Activated effector memory CD4-positive, alpha-beta T cell treated with anti-CD3 and anti-CD28 coated beads, Interleukin-2, amount 50 U/mL, for 16 hours (primary cell): ENCODE measurements at regions not wholly inside any gene's neighbourhood (a gene's known extent, or its start where the extent isn't known, plus 50 kb on each side); places are given as distances from the start of the nearest gene placed in this dataset.

Experiments used
- DNase-seq: peaks from one replicate; pipeline ENCODE4 v3.0.0-alpha.2; 2020

GRCh38 chr12:40622246-40622838 is 69.9 kb upstream of the CNTN1 start:
- DNase-seq, result peak; percentile 60

DNA sequence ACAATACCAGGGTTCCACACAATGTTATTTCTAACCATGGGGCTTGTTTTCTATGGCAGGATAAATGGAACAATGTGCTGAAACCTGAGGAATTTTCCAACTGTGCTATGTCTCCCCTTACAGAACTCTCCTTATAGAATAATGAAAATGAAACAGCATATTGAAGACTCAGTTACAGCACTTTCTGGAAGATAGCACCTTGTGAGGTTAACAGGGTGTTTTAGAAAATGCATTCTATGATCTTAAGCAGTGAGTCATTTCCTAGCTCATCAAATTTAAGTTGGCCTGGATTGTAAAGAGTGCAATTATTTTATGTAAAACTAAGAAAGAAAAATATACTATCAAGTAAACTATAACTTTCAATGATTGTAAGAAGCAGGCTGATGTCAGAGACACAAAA is 60.1 kb upstream of the CNTN1 start:
- no peak for DNase-seq

DNA sequence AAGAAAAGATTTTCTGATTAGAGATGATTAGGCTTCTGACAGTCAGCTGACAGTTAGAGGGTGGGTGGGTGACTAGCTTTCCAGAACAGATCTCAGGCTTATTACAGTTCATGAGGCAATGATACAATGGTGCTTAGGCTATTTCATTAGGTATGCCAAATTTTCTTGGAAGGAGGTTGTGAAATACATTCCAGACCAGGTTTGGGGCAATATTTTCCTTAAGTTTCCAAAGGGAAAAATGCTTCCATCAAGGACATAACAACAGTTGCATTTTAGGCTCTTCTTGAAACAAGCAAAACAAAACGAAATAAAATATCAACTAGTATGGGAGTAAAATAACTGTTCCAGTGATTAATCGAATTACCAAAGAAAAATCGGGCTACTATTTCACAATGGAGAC is 59.3 kb upstream of the CNTN1 start:
- DNase-seq, result no peak

DNA sequence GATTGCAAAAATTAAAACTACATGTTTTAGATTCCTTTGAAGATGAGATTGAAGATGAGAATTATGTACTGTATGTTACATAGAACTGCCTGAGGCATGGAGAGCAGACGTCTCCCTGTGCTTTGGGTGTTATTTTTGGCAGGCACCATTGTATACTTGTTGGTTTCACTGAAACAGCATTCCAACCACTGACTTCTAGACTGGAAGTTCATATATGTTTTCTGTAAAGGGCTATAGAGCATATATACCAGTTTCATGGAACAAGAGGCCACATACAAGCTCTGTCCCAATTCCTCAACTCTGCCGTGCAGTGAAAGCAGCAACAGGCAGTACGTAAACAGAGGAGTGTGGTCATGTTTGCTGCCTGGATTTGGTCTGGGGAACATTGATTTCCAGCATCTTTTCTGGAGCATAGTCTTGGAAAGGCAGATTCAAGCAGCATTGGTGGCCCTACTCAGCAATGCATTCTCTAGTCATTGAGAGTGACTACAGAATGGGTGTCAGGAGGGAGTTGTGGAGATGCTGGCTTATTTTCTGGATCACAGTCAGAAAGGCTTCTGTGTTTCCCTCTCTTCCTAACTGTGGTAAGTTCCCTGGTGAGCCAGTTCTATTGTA is 57.6 kb upstream of the CNTN1 start:
- no peak for DNase-seq

DNA sequence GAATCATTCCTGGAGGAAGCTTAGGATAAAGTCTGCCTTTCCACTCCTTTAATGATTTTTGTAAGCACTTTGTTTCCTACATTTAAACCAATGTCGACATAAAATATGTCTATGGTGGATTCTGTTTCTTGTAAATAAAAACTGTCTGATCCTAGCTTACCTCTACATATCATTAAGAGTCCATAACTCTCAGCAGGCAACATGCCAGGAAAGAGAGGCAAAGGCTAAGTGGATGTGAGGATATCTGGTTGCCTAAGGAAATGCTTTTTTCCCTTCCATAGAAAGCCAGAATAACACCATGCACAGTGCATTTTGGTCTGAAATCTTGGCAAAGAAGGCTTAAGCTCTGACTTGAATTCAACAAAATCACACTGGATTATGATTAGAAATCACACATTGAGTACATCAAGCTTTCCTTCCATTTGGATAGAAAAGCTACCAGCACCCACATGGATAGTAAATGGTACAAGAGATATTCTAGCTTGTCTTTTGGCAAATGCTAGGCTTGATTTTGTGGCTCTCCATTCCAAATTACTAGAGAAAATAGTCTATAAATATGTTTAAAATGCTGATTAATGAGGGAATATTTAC is 57.0 kb upstream of the CNTN1 start:
- DNase-seq, result no peak
